ENCODE measurements at regions not wholly inside any gene's neighbourhood (a gene's known extent, or its start where the extent isn't known, plus 50 kb on each side); places are given as distances from the start of the nearest gene placed in this dataset.

GRCh38 chr9:120018037-120018436 is 561.9 kb downstream of the CDK5RAP2 start:
- intact Hi-C loops (cut with micrococcal nuclease) = no loop called here
- CTCF ChIA-PET = no interaction called here
- Histone ChIP-seq H3K79me2 (ENCODE audit: insufficient read depth, low read length) (no peaks in the 10 kb centered on the region), H3K27ac (ENCODE audit: low read depth, low read length) (no peak overlapping the region), H3K4me1 (ENCODE audit: control insufficient read depth in 1 of 2, insufficient read depth in 2 of 2, low read length in 2 of 2) (no peaks in the 10 kb centered on the region), H3K9me3 (ENCODE audit: control insufficient read depth in 1 of 2, insufficient read depth in 1 of 2, low read depth in 1 of 2, low read length in 2 of 2) (no peaks in the 10 kb centered on the region), H2AFZ (ENCODE audit: low read depth, low read length, poor library complexity, severe bottlenecking) (no peak overlapping the region), H3K4me2 (ENCODE audit: low read length) (no peak overlapping the region), H3K36me3 (ENCODE audit: control insufficient read depth in 1 of 2, insufficient read depth in 2 of 2, low read length in 2 of 2) (no peaks in the 10 kb centered on the region), H4K20me1 (ENCODE audit: insufficient read depth) (no peaks in the 10 kb centered on the region), H3K9ac (ENCODE audit: low read length) (no peak overlapping the region), H3K9me2 (ENCODE audit: insufficient read depth) (no peaks in the 10 kb centered on the region), H3K27me3 (ENCODE audit: insufficient read depth, low read length) (no peaks in the 10 kb centered on the region; the same call in 1 of the 2 replicates), H3K4me3 (replicated peaks in 1 of 2; ENCODE audit: low read depth in 1 of 2, low read length in 2 of 2) (no peak overlapping the region)
- DNase-seq (ENCODE audit: low read depth, low spot score) (no peak), ATAC-seq (no peak)
- POLR2A ChIA-PET = no interaction called here
- RAD21 ChIA-PET (ENCODE audit: low non-redundant PET in 1 of 2, low total read pairs in 2 of 2, uncharacterized antibody in 2 of 2, unreplicated experiment in 2 of 2) = no interaction called here
- TF ChIP-seq TCF7L2 (IDR thresholded peaks at IDR 0.05; ENCODE audit: borderline replicate concordance, extremely low read depth, insufficient read depth, insufficient read length) = no peak
- TF ChIP-seq CEBPB (IDR thresholded peaks at IDR 0.05; ENCODE audit: low read depth) = no peak
- TF ChIP-seq CTCF (IDR thresholded peaks at IDR 0.05 in 2 of 3, conservative IDR thresholded peaks at IDR 0.05 in 1 of 3; ENCODE audit: borderline replicate concordance in 1 of 3, insufficient read depth in 1 of 3, low read depth in 2 of 3, low read length in 2 of 3) = no peak
- TF ChIP-seq EZH2 (IDR thresholded peaks at IDR 0.05) = no peak
- no peak for TF ChIP-seq CBX3 (IDR thresholded peaks at IDR 0.05; ENCODE audit: low read depth)
- TF ChIP-seq ZFX (IDR thresholded peaks at IDR 0.05) = no peak
- TF ChIP-seq SIN3A (IDR thresholded peaks at IDR 0.05; ENCODE audit: low read depth) = no peak
- no peak for TF ChIP-seq EZH2phosphoT487 (IDR thresholded peaks at IDR 0.05; ENCODE audit: borderline replicate concordance)
- no peak for TF ChIP-seq REST (IDR thresholded peaks at IDR 0.05; ENCODE audit: low read depth)
- TF ChIP-seq ZBTB33 (IDR thresholded peaks at IDR 0.05; ENCODE audit: extremely low read depth, insufficient replicate concordance, low read length) = no peak
- no peak for TF ChIP-seq RAD21 (IDR thresholded peaks at IDR 0.05; ENCODE audit: low read depth)
- no peak for TF ChIP-seq FOSL1 (IDR thresholded peaks at IDR 0.05; ENCODE audit: low read depth)
- TF ChIP-seq POLR2AphosphoS5 (IDR thresholded peaks at IDR 0.05; ENCODE audit: low read depth, low read length) = no peak
- TF ChIP-seq SP1 (IDR thresholded peaks at IDR 0.05; ENCODE audit: low read depth) = no peak
- no peak for TF ChIP-seq EGR1 (IDR thresholded peaks at IDR 0.05; ENCODE audit: low read depth)
- no peak for TF ChIP-seq ATF3 (IDR thresholded peaks at IDR 0.05)
- TF ChIP-seq JUND (IDR thresholded peaks at IDR 0.05) = no peak
- TF ChIP-seq MAX (IDR thresholded peaks at IDR 0.05) = no peak
- TF ChIP-seq SRF (IDR thresholded peaks at IDR 0.05; ENCODE audit: low read depth) = no peak
- no peak for TF ChIP-seq YY1 (IDR thresholded peaks at IDR 0.05; ENCODE audit: extremely low read depth, insufficient replicate concordance, low read depth, low read length)
- no TSS peak for BruUV-seq (replicated peaks)

All from HCT116 (cell line).